GM21786 (cell line): ENCODE measurements at regions not wholly inside any gene's neighbourhood (a gene's known extent, or its start where the extent isn't known, plus 50 kb on each side); places are given as distances from the start of the nearest gene placed in this dataset.
"Not testable (repeated sequence)": the region's sequence is repeated elsewhere in the genome, so short reads cannot be mapped to it uniquely, and the experiment has no call there.

Source experiments
- ATAC-seq: cut with Tn5 transposase; IDR thresholded peaks from one replicate; pipeline ENCODE4 v1.9.1; 2021; ENCODE audit not compliant: unreplicated experiment

DNA sequence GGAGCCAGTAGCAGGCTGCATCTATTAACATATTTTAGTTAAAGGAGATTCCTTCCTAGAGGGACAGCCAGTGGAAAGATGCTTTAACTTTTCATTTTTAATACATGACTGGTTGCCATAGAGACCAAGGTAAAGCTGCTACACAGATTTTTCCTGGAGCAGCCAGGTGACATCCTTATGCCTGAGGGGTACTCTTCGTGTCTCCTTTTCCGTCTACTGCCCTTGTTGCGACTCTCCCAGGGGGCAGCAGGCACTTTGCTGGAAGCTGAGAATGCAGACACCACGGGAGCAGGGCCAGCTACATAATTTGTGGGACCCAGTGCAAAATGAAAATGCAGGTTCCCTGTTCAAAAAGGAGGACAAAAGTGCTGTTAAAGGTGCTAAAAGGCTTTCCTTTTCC, 340.4 kb downstream of the CEP170 start:
- ATAC-seq: not testable (repeated sequence)

DNA sequence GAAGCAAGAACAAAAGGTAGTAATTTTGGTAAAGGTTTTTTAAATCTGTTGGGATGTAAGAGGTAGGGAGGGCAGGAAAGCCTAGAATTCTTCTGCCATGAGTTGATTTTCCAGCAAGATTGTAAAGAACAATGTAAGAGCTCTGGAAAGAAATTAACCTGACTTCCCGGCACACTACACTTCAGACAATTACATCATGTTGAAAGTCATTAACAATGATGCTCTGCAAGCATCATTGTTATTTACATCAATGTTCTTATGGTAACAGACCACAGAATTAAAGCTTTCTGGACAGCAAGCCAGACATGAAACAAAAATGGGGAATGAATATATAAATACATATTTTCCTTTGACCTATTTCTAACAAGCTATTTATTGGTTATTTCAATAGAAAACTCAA, 342.2 kb downstream of the CEP170 start:
- ATAC-seq: not testable (repeated sequence)

DNA sequence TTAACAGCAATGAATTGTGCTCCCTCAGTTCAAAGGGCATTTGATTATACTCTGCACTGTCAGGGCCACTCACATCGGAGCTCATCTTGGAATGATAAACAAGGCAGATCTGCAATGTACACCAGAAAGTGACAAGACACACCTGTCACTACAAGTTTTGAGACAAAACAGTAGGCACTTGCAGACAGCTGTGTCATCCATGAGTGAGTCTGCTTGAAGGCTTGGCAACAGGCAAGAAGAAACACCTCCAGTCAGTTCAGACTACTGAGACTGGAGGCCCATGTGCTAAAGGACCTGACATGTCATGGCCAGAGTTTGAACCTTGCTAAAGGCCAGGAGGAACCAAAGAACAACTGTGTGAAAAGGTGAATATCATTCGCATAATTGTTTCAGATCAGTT, 354.5 kb downstream of the CEP170 start:
- peak; percentile 80 for ATAC-seq

DNA sequence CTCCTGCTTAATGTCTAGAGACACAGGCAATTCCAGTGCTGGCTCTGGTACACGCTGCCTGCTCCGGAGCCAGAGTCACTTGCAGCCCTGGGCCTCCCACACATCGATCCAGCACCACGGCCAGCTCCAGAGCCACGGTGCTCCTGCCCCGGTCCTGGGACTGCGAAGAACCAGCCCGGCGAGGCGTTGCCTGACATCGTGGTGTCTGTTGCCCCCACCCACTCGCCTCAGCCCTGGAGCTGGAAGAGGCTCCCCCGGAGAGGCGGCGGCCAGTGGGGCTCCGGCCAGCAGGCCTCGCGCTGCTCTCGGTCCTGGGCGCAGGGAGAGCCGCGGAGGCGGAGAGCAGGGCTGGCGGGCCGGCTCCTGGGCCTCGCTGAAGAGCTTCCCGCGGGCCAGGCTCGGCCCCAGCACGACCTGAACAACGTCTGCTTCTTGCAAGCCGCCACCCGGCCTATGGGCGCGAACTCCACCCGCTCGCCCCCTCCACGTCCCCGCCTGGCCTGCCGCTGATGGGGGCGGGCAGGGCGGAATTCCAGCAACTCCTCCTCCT, 364.8 kb downstream of the CEP170 start:
- ATAC-seq: no peak

DNA sequence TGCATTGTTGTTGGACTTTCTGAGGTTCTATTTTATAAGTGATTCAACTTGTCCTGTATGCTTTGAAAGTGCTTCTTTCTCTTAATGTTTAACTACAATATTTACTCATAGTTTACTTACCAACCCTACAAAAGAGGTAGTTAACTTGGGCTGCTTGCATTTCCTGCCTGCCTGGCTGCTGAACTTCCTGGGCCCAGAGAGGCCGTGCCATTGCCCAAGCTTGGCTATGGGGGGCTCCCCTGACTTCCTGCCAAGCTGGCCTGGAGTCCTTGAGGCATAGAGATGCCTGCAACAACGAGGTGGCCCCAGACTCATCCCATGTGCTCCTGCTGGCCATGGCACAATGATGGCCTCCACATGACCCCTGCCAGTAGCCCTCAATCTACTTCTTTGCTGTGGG, 361.6 kb upstream of the PLD5 start:
- ATAC-seq: peak; percentile 90

DNA sequence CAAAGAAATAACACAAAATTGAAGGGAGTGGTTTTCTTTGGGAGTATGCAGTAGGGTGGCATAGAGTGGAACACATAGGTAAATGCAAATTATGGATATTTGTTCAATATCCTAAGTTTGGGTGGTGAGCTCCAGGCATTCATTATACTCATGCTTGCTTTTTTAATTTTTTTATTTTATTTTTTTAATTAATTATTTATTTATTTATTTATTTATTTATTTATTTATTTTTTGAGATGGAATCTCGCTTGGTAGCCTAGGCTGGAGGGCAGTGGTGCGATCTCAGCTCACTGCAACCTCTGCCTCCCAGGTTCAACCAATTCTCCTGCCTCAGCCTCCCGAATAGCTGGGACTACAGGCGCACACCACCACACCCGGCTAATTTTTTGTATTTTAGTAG, 355.5 kb upstream of the PLD5 start:
- ATAC-seq: not testable (repeated sequence)

DNA sequence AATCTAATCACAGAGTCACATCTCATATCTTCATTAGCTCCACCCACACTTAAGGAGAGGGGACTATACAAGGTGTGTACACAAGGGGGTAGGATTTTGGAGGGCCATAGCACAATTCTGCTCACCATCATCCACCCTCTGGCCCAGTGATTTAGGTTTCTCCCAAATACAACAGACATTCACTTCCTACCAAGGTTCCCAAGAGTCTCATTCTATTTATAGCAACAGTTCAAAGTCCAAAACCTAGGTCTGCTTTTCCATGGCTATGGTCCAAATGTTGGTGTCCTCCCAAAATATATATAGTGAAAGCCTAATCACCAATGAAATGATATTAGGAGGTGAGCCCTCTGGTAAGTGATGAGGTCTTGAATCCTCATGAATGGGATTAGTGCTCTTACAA, 353.2 kb upstream of the PLD5 start:
- ATAC-seq: no peak

DNA sequence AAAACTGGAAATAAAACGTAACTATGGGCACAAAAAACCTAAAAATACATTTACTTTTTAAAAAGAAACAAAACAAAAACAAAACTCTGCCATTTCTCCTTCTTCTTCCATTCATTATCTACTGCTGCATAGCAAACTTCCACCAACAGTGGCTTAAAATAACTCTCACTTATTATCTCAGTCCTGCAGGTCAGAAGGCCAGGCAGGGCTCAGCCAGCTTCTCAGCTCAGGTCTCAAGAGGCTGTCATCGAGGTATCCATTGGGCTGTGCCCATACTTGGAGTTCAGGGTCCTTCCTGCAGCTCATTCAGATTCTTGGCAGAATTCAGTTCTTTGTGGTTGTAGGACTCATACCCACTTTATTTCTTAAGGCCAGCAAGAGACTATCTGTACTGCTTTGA, 352.7 kb upstream of the PLD5 start:
- ATAC-seq: no peak

DNA sequence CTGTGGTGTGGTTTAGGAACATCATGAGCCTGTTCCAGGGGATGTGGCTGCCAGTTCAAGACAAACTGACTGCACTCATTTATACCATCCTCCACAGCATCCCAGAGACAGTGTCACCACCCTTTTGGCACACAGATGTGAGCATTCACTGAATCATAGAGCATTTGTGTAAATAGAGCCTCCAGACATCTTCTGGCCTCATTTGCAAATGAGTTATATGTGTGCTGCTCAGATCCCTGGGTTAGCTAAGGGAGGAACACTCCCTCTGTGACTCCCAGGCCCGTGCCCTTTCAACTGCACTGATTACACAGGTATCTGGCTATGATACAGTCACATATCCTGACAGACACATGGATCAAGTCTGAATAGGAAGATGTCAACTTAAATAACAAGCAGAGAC, 351.5 kb upstream of the PLD5 start:
- no peak for ATAC-seq

DNA sequence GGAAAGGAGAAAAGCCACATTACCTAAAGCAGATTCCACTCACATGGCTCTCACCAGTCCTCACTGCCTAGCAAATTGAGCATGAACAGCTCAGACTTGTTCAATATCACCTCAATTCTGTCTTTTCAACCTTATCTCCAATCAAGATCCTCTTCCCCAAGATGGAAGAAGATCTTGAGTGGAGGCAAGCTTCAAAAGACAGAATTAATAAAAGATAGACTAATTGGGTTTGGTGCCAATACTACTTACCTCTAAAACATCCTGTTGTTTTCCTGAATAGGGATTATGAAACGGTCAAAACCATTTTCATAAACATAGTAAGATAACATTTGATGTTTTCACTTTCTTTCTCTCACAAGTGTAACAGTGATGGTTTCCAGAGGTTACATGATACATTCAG, 349.2 kb upstream of the PLD5 start:
- no peak for ATAC-seq

DNA sequence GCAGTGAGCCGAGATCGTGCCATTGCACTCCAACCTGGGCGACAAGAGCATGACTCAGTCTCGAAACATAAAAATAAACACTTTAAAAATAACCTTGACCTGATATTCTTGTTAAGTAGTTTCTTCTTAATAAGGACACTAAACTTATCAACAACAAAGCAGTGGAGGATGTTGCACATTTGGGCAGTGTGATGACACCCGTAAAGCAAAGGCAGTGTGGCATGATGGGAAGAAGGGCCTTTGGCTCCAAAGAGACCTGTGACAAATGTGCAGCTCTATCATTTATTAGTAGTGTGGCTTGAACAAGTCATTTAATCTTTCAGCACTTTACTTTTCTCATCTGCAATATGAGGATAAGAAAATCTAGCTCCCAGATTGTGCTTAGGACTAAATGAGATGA, 348.0 kb upstream of the PLD5 start:
- ATAC-seq: no peak

DNA sequence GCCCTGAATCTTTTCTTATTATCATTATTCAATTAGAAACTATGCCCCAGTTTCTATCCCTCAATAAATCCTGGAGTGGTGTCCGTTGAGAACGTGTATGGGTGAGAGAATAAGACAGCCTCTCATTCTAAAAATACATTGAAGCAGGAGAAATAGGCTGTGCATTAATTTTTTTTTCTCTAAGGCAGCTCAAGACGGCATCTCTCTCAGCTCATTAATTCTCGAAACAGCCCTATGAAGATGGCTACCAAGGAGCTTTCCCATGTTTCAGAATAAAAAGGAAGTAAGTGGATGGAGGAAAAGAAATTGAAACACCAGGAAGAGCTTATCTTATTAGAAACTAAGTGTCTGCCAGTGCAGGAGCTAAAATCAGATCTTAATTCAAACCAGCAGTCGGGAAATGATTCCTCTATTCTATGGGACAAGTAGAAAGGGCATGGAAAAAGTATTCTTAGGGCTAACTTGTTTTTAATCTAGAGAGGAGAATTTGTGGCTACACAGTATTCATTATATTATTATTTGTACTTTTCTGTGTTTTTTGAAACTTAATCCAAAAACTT, 347.1 kb upstream of the PLD5 start:
- no peak for ATAC-seq

DNA sequence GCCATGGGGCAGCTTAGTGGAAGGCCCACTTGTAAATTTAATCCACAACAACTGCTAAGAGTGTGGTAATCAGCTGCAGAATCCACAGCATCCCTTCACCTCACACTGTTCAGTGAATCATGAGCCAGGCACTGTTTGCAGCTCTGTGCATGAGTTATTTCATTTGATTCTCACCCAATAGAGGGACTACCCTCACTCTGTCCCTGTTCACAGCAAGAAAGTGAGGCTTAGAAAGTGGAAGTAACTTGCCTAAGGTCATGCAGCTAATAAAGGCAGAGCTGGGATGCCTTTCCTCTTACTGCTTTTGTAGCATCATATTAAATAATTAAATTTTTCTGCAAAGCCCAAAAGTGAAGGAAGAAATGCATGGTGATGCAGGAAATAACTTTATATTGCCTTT, 346.5 kb upstream of the PLD5 start:
- ATAC-seq: peak; percentile 59

DNA sequence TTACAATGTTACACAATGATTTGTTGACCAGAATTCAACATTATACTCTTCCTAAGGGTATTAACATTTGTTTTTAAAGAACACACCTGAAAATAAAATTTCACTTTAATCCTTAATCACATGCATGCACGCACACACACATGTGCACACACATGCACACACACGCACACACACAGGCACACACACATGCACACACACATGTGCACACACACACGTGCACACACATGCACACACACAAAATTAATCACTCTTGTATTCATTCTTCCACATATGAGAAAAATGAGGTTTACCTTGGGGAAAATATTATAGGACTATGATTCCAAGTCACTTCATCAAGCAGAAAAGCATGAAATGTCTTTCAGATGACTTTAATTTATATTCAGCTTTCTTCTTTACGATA, 331.8 kb upstream of the PLD5 start:
- ATAC-seq: no peak

DNA sequence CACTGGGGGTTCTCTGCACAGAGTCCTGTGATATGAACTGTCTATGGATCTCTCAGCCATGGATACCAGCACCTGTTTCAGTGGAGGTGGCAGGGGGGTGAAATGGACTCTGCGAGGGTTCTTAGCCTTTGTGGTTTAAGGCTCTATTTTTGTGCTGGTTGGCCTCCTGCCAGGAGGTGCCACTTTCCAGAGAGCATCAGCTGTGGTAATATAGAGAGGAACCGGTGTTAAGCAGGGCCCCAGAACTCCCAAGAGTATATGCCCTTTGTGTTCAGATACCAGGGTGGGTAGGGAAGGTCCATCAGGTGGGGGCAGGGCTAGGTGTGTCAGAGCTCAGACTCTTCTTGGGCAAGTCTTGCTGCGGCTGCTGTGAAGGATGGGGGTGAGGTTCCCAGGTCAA, 330.0 kb upstream of the PLD5 start:
- no peak for ATAC-seq

DNA sequence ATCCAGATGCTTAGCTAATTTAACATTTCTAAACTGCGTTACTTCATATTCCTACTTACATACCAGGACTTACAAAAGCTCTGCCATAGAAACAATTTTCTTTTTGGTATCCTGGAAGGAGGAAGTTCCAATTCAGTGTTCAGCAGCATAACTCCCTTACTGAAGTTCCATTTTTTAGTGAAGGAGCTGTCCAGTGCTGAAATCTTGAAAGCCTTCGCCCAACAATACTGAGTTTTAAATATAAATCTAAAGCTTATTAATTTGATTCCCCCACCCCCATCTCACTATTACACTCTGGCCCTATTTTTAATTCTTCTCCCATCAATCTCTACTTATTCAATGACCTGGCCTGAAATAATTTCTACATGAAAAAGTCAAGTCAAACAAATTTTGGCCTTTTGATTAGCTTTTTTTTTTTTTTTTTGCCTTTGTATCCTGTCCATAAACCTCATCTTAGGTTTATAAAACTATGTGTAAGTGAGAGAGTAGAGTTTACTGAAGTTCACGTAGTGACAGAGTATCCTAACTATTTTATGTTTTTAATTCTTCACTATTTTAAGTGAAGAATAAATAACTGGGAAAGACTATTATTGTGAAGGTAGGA, 323.0 kb upstream of the PLD5 start:
- ATAC-seq: no peak

DNA sequence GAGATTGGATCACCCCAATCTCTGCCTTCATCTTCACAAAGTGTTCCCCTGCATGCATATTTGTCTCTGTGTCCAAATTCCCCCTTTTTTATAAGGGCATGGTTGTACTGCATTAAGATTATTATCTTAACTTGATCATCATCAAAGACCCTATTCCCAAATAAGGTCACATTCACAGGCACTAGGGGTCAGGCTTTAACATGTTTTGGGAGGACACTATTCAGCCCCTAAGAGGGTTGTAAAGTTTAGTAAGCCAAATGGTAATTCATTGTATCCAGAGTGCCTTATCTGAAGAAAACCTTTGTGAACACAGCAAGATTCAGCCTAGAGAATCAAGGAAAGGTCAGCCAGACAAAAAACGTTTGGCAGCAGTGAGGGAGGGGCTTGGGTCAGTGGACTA, 317.6 kb upstream of the PLD5 start:
- no peak for ATAC-seq

DNA sequence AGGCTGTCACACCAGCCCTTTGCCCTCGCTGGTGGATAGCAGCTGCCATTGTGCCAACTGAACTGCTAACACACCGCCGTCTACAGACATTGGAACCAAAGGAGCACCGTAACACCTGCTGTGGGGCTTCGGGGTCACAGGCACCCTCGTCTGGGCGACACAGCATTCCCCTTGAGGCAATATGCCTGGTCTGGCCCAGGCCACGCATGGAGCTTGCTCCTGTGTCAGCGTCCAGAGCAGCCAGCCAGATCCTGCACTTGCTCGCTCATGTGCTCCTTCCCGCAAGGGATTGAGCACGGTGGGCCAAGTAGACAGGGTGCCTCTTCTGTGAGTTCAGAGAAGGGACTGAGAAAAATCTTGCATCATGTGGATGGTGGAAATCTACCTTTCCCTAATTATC, 314.6 kb upstream of the PLD5 start:
- ATAC-seq: no peak

DNA sequence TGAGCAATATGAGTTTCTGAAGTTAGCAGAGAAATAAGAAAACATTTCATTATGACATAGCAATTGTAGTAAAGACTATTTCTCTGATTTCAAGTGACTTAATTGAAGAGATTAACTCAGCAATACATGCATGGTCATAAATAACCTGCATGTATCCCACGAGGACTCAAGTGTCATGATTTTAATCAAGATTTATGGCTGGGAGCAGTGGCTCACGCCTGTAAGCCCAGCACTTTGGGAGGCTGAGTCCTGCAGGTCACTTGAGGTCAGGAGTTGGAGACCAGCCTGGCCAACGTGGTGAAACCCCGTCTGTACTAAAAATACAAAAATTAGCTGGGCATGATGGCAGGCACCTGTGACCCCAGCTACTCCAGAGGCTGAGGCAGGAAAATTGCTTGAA, 311.9 kb upstream of the PLD5 start:
- no peak for ATAC-seq

DNA sequence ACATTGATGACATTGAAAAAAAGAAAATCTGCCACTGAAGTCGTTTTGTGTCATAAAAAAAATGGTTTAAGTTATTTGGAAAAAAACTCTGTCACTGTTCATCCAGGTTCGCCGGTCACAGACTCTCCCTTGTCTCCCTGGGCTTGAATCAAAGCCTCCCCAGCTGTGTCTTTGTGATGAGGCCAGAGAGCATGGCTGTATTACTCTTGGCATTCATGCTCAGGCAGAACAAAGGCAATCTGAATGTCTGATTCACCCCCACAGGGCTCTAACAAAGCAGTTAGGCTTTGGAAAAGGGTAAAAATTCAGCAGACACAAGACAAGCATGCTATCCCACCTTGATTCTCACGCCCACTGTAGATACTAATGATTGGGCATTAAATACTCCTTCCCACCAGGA, 304.3 kb upstream of the PLD5 start:
- no peak for ATAC-seq

DNA sequence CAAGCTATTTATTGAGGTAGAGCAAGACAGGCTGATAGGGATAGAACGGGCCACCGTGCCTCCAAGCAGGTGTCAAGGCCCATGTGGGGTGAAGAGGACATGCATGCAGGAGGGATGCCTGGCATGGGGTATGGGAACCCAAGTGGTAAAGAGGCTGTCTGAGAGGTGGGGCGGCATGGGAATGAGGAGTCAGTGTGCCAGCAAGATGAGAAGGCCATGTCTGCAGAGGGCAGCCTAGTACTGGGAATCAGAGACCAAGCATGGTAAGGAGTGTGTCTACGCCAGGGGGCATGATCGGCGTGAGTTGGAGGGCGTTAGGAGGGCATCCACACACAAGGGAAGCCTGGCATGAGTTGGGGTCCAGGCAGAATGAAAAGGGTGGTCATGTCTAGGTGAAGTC, 303.7 kb upstream of the PLD5 start:
- no peak for ATAC-seq

DNA sequence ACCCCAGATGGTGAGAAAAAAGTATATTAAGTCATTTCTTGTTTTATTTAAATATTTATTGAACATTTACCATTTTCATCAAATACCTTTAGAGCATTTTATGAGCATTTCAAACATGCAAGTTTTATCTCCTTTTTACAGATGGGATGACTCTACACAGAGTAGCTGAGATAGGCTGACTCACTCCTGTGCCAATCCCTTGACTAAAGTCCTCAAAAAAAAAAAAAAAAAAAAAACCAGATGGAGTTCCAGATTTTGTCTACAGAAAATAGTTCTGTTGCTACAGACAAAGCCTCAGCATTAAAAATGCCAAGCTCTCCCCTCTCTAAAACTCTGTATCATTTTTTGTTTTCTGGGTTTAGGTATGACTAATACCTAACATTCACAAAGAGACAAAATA, 303.0 kb upstream of the PLD5 start:
- no peak for ATAC-seq

DNA sequence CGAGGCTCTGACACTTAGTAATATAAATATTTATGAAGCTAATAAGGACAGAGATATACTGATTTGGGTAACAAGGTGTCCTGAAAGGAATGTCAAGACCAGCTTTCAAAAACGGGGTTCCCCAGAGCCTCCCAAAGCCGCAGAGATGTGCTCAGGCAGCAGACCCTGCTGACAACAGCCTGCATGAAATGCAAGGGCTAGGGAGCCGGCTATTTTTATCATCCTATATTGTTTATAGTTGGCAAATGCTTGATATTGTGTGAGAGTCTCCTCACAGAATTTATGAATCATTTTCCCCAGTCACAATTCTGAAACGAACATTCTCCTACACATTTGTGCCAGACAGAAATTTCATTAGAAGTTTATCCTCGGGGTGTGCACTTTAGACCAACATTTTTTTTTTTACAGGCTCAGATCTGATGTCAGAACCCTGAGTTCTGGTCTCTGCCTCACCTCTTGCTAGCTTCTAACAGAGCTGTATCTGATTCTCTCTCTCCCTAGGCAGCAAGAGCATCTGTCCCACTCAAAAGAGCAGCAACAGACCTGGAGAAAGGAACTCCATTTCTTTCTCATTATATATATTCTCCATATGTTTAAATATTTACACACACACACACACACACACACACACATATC, 302.3 kb upstream of the PLD5 start:
- ATAC-seq: no peak
